ENCODE measurements at regions not wholly inside any gene's neighbourhood (a gene's known extent, or its start where the extent isn't known, plus 50 kb on each side); places are given as distances from the start of the nearest gene placed in this dataset.
"Not testable (repeated sequence)": the region's sequence is repeated elsewhere in the genome, so short reads cannot be mapped to it uniquely, and the experiment has no call there.

GRCh38 chr15:20234006-20234540 lies 307.5 kb downstream of the GOLGA6L6 start:
- not testable (repeated sequence) for DNase-seq (ENCODE audit: low spot score)

- DNase-seq (ENCODE audit: low spot score): not testable (repeated sequence)
Measured at GRCh38 chr15:20232457-20232856, 309.1 kb downstream of the GOLGA6L6 start.

GRCh38 chr15:20230656-20231055 lies 310.9 kb downstream of the GOLGA6L6 start:
- DNase-seq (ENCODE audit: low spot score): not testable (repeated sequence)

- DNase-seq (ENCODE audit: low spot score): not testable (repeated sequence)
Measured at GRCh38 chr15:20228791-20229190, 312.8 kb downstream of the GOLGA6L6 start.

- DNase-seq (ENCODE audit: low spot score): not testable (repeated sequence)
Measured at GRCh38 chr15:20227119-20227853, 314.3 kb downstream of the GOLGA6L6 start.

GRCh38 chr15:20226531-20226930 lies 315.1 kb downstream of the GOLGA6L6 start:
- not testable (repeated sequence) for DNase-seq (ENCODE audit: low spot score)

GRCh38 chr15:20221063-20221462 lies 320.5 kb downstream of the GOLGA6L6 start:
- not testable (repeated sequence) for DNase-seq (ENCODE audit: low spot score)

- not testable (repeated sequence) for DNase-seq (ENCODE audit: low spot score)
Measured at GRCh38 chr15:20219171-20219570, 322.4 kb downstream of the GOLGA6L6 start.

- DNase-seq (ENCODE audit: low spot score): not testable (repeated sequence)
Measured at GRCh38 chr15:20215700-20216099, 325.9 kb downstream of the GOLGA6L6 start.

GRCh38 chr15:20214101-20214500 lies 327.5 kb downstream of the GOLGA6L6 start:
- not testable (repeated sequence) for DNase-seq (ENCODE audit: low spot score)

- not testable (repeated sequence) for DNase-seq (ENCODE audit: low spot score)
Measured at GRCh38 chr15:20211508-20211907, 330.1 kb downstream of the GOLGA6L6 start.

- not testable (repeated sequence) for DNase-seq (ENCODE audit: low spot score)
Measured at GRCh38 chr15:20209973-20210372, 331.6 kb downstream of the GOLGA6L6 start.

GRCh38 chr15:20207607-20208006 lies 334.0 kb downstream of the GOLGA6L6 start:
- not testable (repeated sequence) for DNase-seq (ENCODE audit: low spot score)

- not testable (repeated sequence) for DNase-seq (ENCODE audit: low spot score)
Measured at GRCh38 chr15:20207198-20207597, 334.4 kb downstream of the GOLGA6L6 start.

- DNase-seq (ENCODE audit: low spot score): not testable (repeated sequence)
Measured at GRCh38 chr15:20204177-20204866, 337.3 kb downstream of the GOLGA6L6 start.

GRCh38 chr15:20203649-20204150 lies 337.9 kb downstream of the GOLGA6L6 start:
- not testable (repeated sequence) for DNase-seq (ENCODE audit: low spot score)

- not testable (repeated sequence) for DNase-seq (ENCODE audit: low spot score)
Measured at GRCh38 chr15:20194591-20195198, 346.9 kb downstream of the GOLGA6L6 start.

- DNase-seq (ENCODE audit: low spot score): not testable (repeated sequence)
Measured at GRCh38 chr15:20192982-20193929, 348.3 kb downstream of the GOLGA6L6 start.

GRCh38 chr15:20191508-20192125 lies 350.0 kb downstream of the GOLGA6L6 start:
- not testable (repeated sequence) for DNase-seq (ENCODE audit: low spot score)

- not testable (repeated sequence) for DNase-seq (ENCODE audit: low spot score)
Measured at GRCh38 chr15:20188611-20189010, 353.0 kb downstream of the GOLGA6L6 start.
